SJSA1 (cell line): ENCODE measurements at regions not wholly inside any gene's neighbourhood (a gene's known extent, or its start where the extent isn't known, plus 50 kb on each side); places are given as distances from the start of the nearest gene placed in this dataset.
"Not testable (repeated sequence)": the region's sequence is repeated elsewhere in the genome, so short reads cannot be mapped to it uniquely, and the experiment has no call there.

Source experiments
- DNase-seq, 2 experiments: peaks; one replicate each; pipeline ENCODE4 v3.0.0-alpha.2; 2015 to 2020; ENCODE audit warnings: low spot score in 2 of 2, low read depth in 1 of 2
- H3K27ac ChIP-seq: fragments of 250-450 bp; sonication (Bioruptor Pico); 2 replicates; pipeline ENCODE4 v1.5.1; 2020; ENCODE audit warnings: mild to moderate bottlenecking, moderate library complexity
- H3K27me3 ChIP-seq: fragments of 250-450 bp; sonication (Bioruptor Pico); replicated peaks from 2 replicates; pipeline ENCODE4 v1.5.1; 2020; ENCODE audit warnings: mild to moderate bottlenecking, moderate library complexity
- H3K36me3 ChIP-seq: fragments of 250-450 bp; sonication (Bioruptor Pico); 2 replicates; pipeline ENCODE4 v1.5.1; 2020; ENCODE audit warnings: mild to moderate bottlenecking
- H3K4me1 ChIP-seq: fragments of 250-450 bp; sonication (Bioruptor Pico); replicated peaks from 2 replicates; pipeline ENCODE4 v1.6.1; 2021; ENCODE audit warnings: mild to moderate bottlenecking
- H3K4me3 ChIP-seq: fragments of 250-450 bp; sonication (Bioruptor Pico); 2 replicates; pipeline ENCODE4 v1.5.1; 2020; ENCODE audit warnings: mild to moderate bottlenecking
- H3K9me3 ChIP-seq: fragments of 250-450 bp; sonication (Bioruptor Pico); replicated peaks from 2 replicates; pipeline ENCODE4 v1.5.1; 2020; ENCODE audit warnings: mild to moderate bottlenecking

DNA sequence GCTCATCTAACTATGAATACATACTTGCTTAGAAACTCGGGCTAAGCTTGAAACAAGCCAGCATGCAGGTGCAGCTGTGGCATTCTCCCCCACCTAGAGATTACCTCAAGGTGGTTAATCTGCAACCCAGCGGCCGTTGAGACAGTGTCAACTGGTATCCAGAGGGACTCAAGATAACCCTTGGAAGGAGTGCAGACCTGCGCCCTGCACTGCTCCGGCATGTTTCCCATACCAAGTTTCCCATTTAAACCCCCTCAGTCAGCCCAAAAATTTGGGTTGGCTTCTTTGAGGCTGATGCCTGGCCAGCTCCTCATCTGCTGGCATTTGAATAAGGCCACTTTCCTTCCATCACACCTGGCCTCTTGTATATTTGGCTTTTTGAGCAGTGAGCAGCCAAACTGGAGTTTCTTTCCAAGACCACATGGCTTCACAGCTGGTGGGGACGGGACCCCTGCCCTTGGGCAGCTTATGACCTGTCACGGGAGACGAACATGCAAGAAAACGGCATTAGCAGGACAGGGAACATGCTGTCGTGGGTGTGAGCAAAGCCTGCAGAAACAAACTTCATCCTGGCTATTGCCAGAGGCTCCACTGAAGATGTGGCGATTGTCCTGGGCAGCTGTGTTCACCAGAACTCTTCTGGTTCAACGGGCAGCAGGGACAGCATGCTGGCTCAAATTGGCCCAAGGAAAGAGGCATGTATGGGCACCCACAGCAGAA, 98.2 kb downstream of the PLXNA1 start:
- H3K4me3 ChIP-seq, result no peak overlapping the region
- H3K9me3 ChIP-seq, result no peaks in the 10 kb centered on the region
- no peaks in the 10 kb centered on the region for H3K4me1 ChIP-seq
- peaks cover 4% of the 10 kb centered on the region for H3K27me3 ChIP-seq
- H3K27ac ChIP-seq, result no peak overlapping the region
- no peaks in the 10 kb centered on the region for H3K36me3 ChIP-seq
- DNase-seq, result no peak

GRCh38 chr3:127082066-127082465, 99.2 kb downstream of the PLXNA1 start:
- H3K9me3 ChIP-seq, result no peaks in the 10 kb centered on the region
- H3K4me3 ChIP-seq, result no peak overlapping the region
- no peak for DNase-seq
- H3K4me1 ChIP-seq, result no peaks in the 10 kb centered on the region
- no peak overlapping the region for H3K27ac ChIP-seq
- no peaks in the 10 kb centered on the region for H3K36me3 ChIP-seq
- H3K27me3 ChIP-seq, result peaks cover 4% of the 10 kb centered on the region

DNA sequence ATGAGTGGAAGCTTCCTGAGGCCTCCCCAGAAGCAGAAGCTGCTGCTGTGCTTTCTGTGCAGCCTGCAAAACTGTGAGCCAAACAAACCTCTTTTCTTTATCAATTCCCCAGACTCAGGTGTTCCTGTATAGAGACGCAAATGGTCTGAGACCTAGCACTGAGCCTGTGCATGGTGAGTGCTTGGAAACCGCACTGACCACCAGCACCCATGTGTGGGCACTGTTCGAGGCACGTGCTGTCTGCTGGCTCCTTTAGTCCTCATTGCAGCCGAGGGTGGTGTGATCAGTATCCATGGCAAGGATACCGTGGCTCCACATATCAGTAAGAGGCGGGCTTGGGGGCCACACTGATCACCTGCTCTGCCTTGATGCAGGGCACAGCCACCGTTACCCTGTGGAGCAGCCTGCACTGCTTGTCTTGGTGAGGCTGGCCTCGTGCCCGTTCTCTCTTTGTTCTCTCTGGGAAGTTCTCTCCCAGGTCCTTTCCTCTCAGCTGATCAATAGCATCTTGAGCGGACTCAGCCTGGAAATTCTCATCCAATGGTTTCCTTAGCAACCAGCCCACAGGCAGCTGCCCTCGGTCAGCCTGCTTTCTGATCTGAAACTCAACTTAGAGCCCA, 101.0 kb downstream of the PLXNA1 start:
- no peaks in the 10 kb centered on the region for H3K36me3 ChIP-seq
- no peak overlapping the region for H3K27ac ChIP-seq

GRCh38 chr3:127084401-127084990, 101.6 kb downstream of the PLXNA1 start:
- Histone ChIP-seq H3K4me3 (no peak overlapping the region), H3K27me3 (peaks cover 4% of the 10 kb centered on the region), H3K9me3 (no peaks in the 10 kb centered on the region), H3K4me1 (no peaks in the 10 kb centered on the region), H3K36me3 (no peaks in the 10 kb centered on the region), H3K27ac (no peak overlapping the region)
- DNase-seq, result no peak

More for the DNA sequence above, 101.0 kb downstream of the PLXNA1 start:
- no peak overlapping the region for H3K4me3 ChIP-seq
- peaks cover 4% of the 10 kb centered on the region for H3K27me3 ChIP-seq
- no peak for DNase-seq
- H3K9me3 ChIP-seq, result no peaks in the 10 kb centered on the region
- no peaks in the 10 kb centered on the region for H3K4me1 ChIP-seq

GRCh38 chr3:127085576-127085975, 102.7 kb downstream of the PLXNA1 start:
- no peak overlapping the region for H3K27ac ChIP-seq
- H3K36me3 ChIP-seq, result no peaks in the 10 kb centered on the region

DNA sequence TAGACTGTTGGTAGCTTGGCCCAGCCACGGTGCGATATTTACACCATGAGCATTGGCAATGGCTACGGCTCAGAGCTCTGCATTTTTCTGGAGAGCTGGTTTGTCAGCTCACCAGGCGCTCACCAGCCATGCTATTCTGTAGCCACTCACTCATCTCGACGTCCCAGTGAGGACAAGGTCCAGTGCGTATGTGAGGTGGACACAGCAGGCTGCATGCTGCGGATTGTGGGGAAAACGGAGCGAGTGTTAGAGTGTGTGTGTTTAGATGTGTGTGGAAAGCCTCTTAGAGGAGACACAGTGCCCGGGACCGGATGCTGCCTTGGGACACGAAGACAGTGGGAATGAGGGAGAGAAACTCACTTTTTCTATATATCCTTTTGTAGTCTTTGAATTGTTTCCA, 103.7 kb downstream of the PLXNA1 start:
- not testable (repeated sequence) for H3K9me3 ChIP-seq, H3K4me1 ChIP-seq, H3K27ac ChIP-seq, H3K4me3 ChIP-seq, H3K27me3 ChIP-seq, DNase-seq, H3K36me3 ChIP-seq

More at GRCh38 chr3:127085576-127085975, 102.7 kb downstream of the PLXNA1 start:
- Histone ChIP-seq H3K9me3 (no peaks in the 10 kb centered on the region), H3K27me3 (no peaks in the 10 kb centered on the region; the same call in 1 of the 2 replicates), H3K4me1 (no peaks in the 10 kb centered on the region), H3K4me3 (no peak overlapping the region)
- no peak for DNase-seq

DNA sequence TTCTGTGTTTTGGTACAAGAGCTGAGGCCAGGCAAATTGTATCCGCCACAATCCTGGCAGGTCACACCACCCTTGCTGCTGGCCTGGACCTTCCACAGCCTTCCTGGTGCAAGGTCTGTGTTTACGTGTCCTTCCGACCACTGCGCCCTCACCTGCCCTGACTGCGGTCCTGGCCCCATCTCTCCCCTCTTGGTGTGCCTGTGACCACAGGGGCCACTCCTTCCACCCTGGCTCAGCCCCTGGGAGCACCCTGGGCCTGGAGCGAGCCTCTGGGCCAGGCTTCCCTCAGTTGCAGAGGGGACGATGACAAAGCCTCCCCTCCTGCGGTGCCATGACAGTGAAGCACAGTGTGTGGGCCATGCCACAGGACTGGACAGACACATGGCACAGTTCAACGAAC, 104.5 kb downstream of the PLXNA1 start:
- H3K27me3 ChIP-seq, result no peaks in the 10 kb centered on the region; the same call in 1 of the 2 replicates
- no peak overlapping the region for H3K27ac ChIP-seq
- H3K36me3 ChIP-seq, result no peaks in the 10 kb centered on the region
- H3K4me1 ChIP-seq, result no peaks in the 10 kb centered on the region
- no peak for DNase-seq
- no peak overlapping the region for H3K4me3 ChIP-seq
- no peaks in the 10 kb centered on the region for H3K9me3 ChIP-seq

DNA sequence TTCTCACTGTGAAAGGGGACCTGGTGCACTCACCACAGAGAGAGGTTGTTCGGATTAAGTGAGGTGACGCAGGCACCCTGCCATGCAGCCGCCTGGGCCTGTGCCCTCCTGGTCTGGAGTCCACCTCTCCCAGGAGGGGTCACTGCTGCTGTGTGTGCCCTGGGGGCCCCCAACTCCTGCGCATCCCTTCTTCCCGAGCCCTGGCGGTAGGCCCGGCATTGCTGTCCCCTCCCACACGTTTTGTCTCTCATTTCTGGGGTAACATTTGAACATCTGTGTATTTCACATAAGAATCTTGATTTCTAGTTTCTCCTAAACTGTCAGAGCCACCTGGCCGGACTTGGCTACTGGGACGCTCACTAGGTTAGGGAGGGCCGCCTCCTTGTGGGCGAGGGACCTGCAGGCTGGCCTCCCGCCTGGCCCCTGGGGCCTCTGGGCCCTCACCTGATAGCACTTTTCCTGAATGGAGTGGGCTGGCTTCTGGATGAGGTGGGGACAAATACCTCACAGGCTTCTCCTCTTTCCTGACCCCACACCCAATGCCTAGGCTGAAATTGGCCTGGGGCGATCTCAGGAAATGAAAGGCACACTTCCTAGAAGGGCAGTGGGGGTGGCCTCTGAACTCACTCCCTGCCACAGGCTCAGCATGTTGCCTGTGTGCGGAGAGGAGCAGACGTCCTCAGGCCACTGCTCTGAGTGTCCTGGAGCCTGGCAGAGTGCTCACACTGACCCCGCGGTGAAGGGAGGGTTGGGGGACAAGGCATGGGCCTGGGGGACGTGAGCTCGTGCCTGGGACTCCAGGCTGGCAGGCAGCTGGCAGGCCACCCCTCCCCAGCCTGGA, 104.2 kb upstream of the PRR23E start:
- H3K4me1 ChIP-seq, result no peaks in the 10 kb centered on the region
- no peak overlapping the region for H3K27ac ChIP-seq
- no peak for DNase-seq
- H3K36me3 ChIP-seq, result no peaks in the 10 kb centered on the region
- no peaks in the 10 kb centered on the region; the same call in 1 of the 2 replicates for H3K27me3 ChIP-seq
- no peak overlapping the region for H3K4me3 ChIP-seq
- no peaks in the 10 kb centered on the region for H3K9me3 ChIP-seq

GRCh38 chr3:127089486-127090145, 103.3 kb upstream of the PRR23E start:
- no peak overlapping the region for H3K4me3 ChIP-seq
- no peaks in the 10 kb centered on the region for H3K36me3 ChIP-seq
- no peaks in the 10 kb centered on the region; the same call in 1 of the 2 replicates for H3K27me3 ChIP-seq
- no peaks in the 10 kb centered on the region for H3K4me1 ChIP-seq
- no peak for DNase-seq
- H3K27ac ChIP-seq, result no peak overlapping the region
- no peaks in the 10 kb centered on the region for H3K9me3 ChIP-seq

- Histone ChIP-seq H3K9me3 (no peaks in the 10 kb centered on the region), H3K4me1 (no peaks in the 10 kb centered on the region), H3K36me3 (no peaks in the 10 kb centered on the region), H3K27ac (no peak overlapping the region), H3K4me3 (no peak overlapping the region), H3K27me3 (no peaks in the 10 kb centered on the region; the same call in 1 of the 2 replicates)
- DNase-seq, result no peak
Measured at GRCh38 chr3:127090218-127091160, 102.4 kb upstream of the PRR23E start.

- Histone ChIP-seq H3K9me3 (no peaks in the 10 kb centered on the region), H3K4me1 (no peaks in the 10 kb centered on the region), H3K4me3 (no peak overlapping the region), H3K27me3 (no peaks in the 10 kb centered on the region; the same call in 1 of the 2 replicates), H3K36me3 (no peaks in the 10 kb centered on the region), H3K27ac (no peak overlapping the region)
- no peak for DNase-seq
Measured at GRCh38 chr3:127091376-127091775, 101.6 kb upstream of the PRR23E start.

DNA sequence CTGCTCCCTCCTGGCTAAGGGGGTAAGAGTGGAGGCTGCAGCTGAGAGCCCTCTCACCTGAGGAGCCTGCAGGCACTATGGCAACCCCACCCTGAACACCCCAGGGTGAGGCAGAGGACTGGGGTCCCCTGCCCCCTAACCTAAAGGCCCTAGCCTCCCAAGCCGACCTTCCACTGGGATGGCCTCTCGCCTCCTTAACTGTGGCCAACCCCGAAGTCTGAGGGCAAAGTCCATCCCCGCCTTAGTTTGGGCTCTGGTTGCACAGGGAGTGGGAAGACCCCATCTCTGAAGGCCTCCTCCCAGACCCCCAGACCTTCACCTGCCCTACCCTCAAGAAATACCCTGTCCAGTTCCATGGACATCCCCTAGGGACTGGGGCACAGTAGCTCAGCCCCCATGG, 100.6 kb upstream of the PRR23E start:
- Histone ChIP-seq H3K36me3 (no peaks in the 10 kb centered on the region), H3K4me3 (no peak overlapping the region), H3K27me3 (no peaks in the 10 kb centered on the region; the same call in 1 of the 2 replicates), H3K27ac (no peak overlapping the region), H3K4me1 (no peaks in the 10 kb centered on the region), H3K9me3 (no peaks in the 10 kb centered on the region)
- no peak for DNase-seq
